Right lobe of liver (tissue), 4 donors: ENCODE measurements at regions not wholly inside any gene's neighbourhood (a gene's known extent, or its start where the extent isn't known, plus 50 kb on each side); places are given as distances from the start of the nearest gene placed in this dataset.

ENCODE experiments used
- POLR2A ChIP-seq: fragments of 450-650 bp; IDR thresholded peaks from one replicate; pipeline ENCODE4 v1.6.1; 2017; ENCODE audit warnings: antibody characterized with exemption, mild to moderate bottlenecking
- TF ChIP-seq, protein P1 (sequence below), 4 donors: fragments of 200-600 bp in 3 of 4; fragments of 450-650 bp in 1 of 4; IDR thresholded peaks; one replicate each; pipeline versions ENCODE4 v1.5.1 to v1.8.0; 2016 to 2022; ENCODE audit warnings: antibody characterized with exemption in 4 of 4, mild to moderate bottlenecking in 2 of 4
- donor health status: DM: no; HTN: no; CAD: no.
- donor health status: DM: no; HTN: no; CAD: no.
- donor health status: DM: no; HTN: yes; CAD: no.

DNA sequence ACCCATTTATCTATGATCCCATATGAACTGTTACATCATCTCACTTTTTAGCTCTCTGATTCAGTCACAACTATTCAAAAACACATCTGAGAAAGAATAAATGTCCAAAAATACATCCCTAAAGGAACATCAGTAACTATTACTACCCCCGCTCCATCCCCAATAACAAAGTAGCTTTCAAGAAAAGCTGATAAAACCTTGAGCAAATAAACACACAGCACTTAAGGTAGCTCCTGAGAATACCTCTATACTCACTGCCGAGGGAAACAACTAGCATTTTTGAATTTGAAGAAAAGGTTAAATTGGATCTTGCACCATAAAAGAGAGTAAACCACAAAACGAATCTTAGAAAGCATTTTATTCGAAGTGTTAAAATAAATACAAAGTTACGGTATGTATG, 63.4 kb downstream of the PMAIP1 start:
- TF ChIP-seq, protein P1, sequence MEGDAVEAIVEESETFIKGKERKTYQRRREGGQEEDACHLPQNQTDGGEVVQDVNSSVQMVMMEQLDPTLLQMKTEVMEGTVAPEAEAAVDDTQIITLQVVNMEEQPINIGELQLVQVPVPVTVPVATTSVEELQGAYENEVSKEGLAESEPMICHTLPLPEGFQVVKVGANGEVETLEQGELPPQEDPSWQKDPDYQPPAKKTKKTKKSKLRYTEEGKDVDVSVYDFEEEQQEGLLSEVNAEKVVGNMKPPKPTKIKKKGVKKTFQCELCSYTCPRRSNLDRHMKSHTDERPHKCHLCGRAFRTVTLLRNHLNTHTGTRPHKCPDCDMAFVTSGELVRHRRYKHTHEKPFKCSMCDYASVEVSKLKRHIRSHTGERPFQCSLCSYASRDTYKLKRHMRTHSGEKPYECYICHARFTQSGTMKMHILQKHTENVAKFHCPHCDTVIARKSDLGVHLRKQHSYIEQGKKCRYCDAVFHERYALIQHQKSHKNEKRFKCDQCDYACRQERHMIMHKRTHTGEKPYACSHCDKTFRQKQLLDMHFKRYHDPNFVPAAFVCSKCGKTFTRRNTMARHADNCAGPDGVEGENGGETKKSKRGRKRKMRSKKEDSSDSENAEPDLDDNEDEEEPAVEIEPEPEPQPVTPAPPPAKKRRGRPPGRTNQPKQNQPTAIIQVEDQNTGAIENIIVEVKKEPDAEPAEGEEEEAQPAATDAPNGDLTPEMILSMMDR (IDR thresholded peaks at IDR 0.05), result no peak
- TF ChIP-seq POLR2A, result no peak
